Suprapubic skin (tissue), 4 donors: ENCODE measurements at regions not wholly inside any gene's neighbourhood (a gene's known extent, or its start where the extent isn't known, plus 50 kb on each side); places are given as distances from the start of the nearest gene placed in this dataset.

Experiments
- DNase-seq, 2 donors: peaks; one replicate each; pipeline ENCODE4 v3.0.0-alpha.2; 2019; ENCODE audit warnings: low spot score in 2 of 2
- H3K27ac ChIP-seq: fragments of 200-600 bp; sonication (generic); one replicate; pipeline ENCODE4 v1.5.1; 2019
- H3K27me3 ChIP-seq: fragments of 200-600 bp; sonication (generic); one replicate; pipeline ENCODE4 v1.5.1; 2019
- H3K36me3 ChIP-seq: fragments of 200-600 bp; sonication (generic); one replicate; pipeline ENCODE4 v1.5.1; 2019
- H3K4me1 ChIP-seq: fragments of 200-600 bp; sonication (generic); one replicate; pipeline ENCODE4 v1.5.1; 2019
- H3K4me3 ChIP-seq: fragments of 200-600 bp; sonication (generic); one replicate; pipeline ENCODE4 v1.5.1; 2019; ENCODE audit warnings: mild to moderate bottlenecking
- H3K9me3 ChIP-seq: fragments of 200-600 bp; sonication (generic); one replicate; pipeline ENCODE4 v1.5.1; 2019
- EP300 ChIP-seq: sonication (generic); formaldehyde crosslinking; IDR thresholded peaks from one replicate; pipeline ENCODE4 v1.6.1; 2017; ENCODE audit warnings: antibody characterized with exemption
- POLR2A ChIP-seq, 2 donors: fragments of 450-650 bp; IDR thresholded peaks; one replicate each; pipeline ENCODE4 v1.6.1; 2017; ENCODE audit warnings: antibody characterized with exemption in 2 of 2, mild to moderate bottlenecking in 2 of 2, moderate library complexity in 2 of 2
- POLR2AphosphoS5 ChIP-seq, 3 donors: sonication (generic); formaldehyde crosslinking; IDR thresholded peaks; one replicate each; pipeline ENCODE4 v1.6.1; 2017; ENCODE audit warnings: antibody characterized with exemption in 3 of 3
- WGBS: methylation state at CpG from one replicate; pipeline ENCODE4 v1.1.5; 2018; 5-methylcytosine and 5-hydroxymethylcytosine counted together
- TF ChIP-seq, protein P1 (sequence below), 2 donors: fragments of 200-600 bp in 1 of 2; fragments of 450-650 bp in 1 of 2; sonication (generic) in 1 of 2; IDR thresholded peaks; one replicate each; pipeline ENCODE4 v1.5.1; 2016 to 2019; ENCODE audit warnings: antibody characterized with exemption in 2 of 2, mild to moderate bottlenecking in 1 of 2, moderate library complexity in 1 of 2

DNA sequence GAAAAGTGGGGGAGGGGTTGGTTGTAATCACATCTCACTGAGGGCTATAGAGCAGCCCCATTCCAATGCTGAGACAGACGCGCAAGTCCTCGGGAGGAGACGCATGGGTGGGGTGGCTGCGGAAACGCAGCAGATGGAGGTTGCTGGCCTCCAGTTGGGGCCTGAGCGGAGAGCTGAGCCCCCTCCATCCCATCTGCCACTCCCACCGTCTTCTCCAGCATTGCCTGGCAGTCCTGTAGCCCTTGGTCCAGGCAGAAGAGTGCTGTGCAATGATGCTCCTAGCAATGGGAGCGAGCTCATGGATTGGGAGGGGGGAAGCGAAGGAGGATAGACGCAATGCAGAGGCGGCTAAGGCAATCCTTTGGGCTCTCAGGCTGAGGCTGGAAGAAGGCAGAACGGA, 79.4 kb upstream of the GLRA1 start:
- no peak for DNase-seq
- H3K9me3 ChIP-seq: peaks cover 10% of the 10 kb centered on the region
- no peaks in the 10 kb centered on the region for H3K36me3 ChIP-seq
- TF ChIP-seq EP300: no peak
- TF ChIP-seq POLR2A (IDR thresholded peaks at IDR 0.05): no peak
- no peak for TF ChIP-seq POLR2AphosphoS5 (IDR thresholded peaks at IDR 0.05)
- TF ChIP-seq, protein P1, sequence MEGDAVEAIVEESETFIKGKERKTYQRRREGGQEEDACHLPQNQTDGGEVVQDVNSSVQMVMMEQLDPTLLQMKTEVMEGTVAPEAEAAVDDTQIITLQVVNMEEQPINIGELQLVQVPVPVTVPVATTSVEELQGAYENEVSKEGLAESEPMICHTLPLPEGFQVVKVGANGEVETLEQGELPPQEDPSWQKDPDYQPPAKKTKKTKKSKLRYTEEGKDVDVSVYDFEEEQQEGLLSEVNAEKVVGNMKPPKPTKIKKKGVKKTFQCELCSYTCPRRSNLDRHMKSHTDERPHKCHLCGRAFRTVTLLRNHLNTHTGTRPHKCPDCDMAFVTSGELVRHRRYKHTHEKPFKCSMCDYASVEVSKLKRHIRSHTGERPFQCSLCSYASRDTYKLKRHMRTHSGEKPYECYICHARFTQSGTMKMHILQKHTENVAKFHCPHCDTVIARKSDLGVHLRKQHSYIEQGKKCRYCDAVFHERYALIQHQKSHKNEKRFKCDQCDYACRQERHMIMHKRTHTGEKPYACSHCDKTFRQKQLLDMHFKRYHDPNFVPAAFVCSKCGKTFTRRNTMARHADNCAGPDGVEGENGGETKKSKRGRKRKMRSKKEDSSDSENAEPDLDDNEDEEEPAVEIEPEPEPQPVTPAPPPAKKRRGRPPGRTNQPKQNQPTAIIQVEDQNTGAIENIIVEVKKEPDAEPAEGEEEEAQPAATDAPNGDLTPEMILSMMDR (IDR thresholded peaks at IDR 0.05): no peak
- no peak overlapping the region for H3K27ac ChIP-seq
- no peak overlapping the region for H3K4me3 ChIP-seq
- H3K27me3 ChIP-seq: no peaks in the 10 kb centered on the region
- 89% methylated on average over 13 of the region's 13 CpGs for WGBS
- H3K4me1 ChIP-seq: no peaks in the 10 kb centered on the region
